Transverse colon (tissue), 4 donors: ENCODE measurements at regions not wholly inside any gene's neighbourhood (a gene's known extent, or its start where the extent isn't known, plus 50 kb on each side); places are given as distances from the start of the nearest gene placed in this dataset.

ENCODE experiments used
- DNase-seq: peaks from one replicate; pipeline ENCODE4 v3.0.0-alpha.2; 2019
- H3K27ac ChIP-seq, 4 donors: fragments of 200-600 bp; sonication (generic); 2 replicates each; pipeline ENCODE4 v1.5.1; 2016 to 2018; ENCODE audit warnings: inconsistent platforms in 4 of 4
- H3K27me3 ChIP-seq: fragments of 200-600 bp; sonication (generic); 2 replicates; pipeline ENCODE4 v1.5.1; 2017; ENCODE audit warnings: inconsistent platforms
- H3K36me3 ChIP-seq, 4 donors: fragments of 200-600 bp; sonication (generic); 2 replicates each; pipeline ENCODE4 v1.5.1; 2017 to 2019; ENCODE audit warnings: inconsistent platforms in 4 of 4
- H3K4me1 ChIP-seq, 4 donors: fragments of 200-600 bp; sonication (generic); 2 replicates each; pipeline ENCODE4 v1.5.1; 2017 to 2020; ENCODE audit warnings: inconsistent platforms in 4 of 4
- H3K4me3 ChIP-seq, 4 donors: fragments of 200-600 bp; sonication (generic); 1 replicate in 1 of 4; 2 replicates in 3 of 4; pipeline versions ENCODE4 v1.5.1 to v1.6.1; 2017 to 2019; ENCODE audit warnings: inconsistent platforms in 4 of 4
- H3K9me3 ChIP-seq, 2 donors: fragments of 200-600 bp; sonication (generic); 2 replicates each; pipeline ENCODE4 v1.5.1; 2017 to 2019; ENCODE audit warnings: inconsistent platforms in 2 of 2
- CTCF ChIP-seq, 5 experiments: fragments of 200-600 bp in 3 of 5; fragments of 450-650 bp in 2 of 5; sonication (generic) in 3 of 5; IDR thresholded peaks; 1 replicate in 2 of 5; 2 replicates in 3 of 5; pipeline ENCODE4 v1.5.1; 2016 to 2017; ENCODE audit warnings: antibody characterized with exemption in 5 of 5, inconsistent platforms in 3 of 5, mild to moderate bottlenecking in 2 of 5, moderate library complexity in 1 of 5
- EP300 ChIP-seq: sonication (generic); formaldehyde crosslinking; IDR thresholded peaks from one replicate; pipeline ENCODE4 v1.6.1; 2017; ENCODE audit warnings: antibody characterized with exemption, low read depth
- POLR2A ChIP-seq: fragments of 450-650 bp; IDR thresholded peaks from one replicate; pipeline ENCODE4 v1.6.1; 2016; ENCODE audit warnings: antibody characterized with exemption, mild to moderate bottlenecking, moderate library complexity
- POLR2AphosphoS5 ChIP-seq, 3 donors: sonication (generic); formaldehyde crosslinking; IDR thresholded peaks; one replicate each; pipeline ENCODE4 v1.6.1; 2016; ENCODE audit warnings: antibody characterized with exemption in 3 of 3
- WGBS, 2 donors: methylation state at CpG; one replicate each; pipeline ENCODE4 v1.1.5; 2018; ENCODE audit warnings: low coverage in 1 of 2; 5-methylcytosine and 5-hydroxymethylcytosine counted together
- in situ Hi-C, 4 donors: fragments of 200-750 bp; cut with MboI; loops; one replicate each; pipeline versions ENCODE4 v1.15.0 to v1.15.1; 2017; ENCODE audit warnings: low sequenced_read_pairs in 3 of 4, low pct_ligation_motif_present in 1 of 4, low pct_unique_long_range_greater_than_20kb in 1 of 4
- intact Hi-C: fragments of 100-400 bp; cut with DNase I; formaldehyde crosslinking; loops from one replicate; pipeline ENCODE4 v1.15.1; 2023; ENCODE audit warnings: low total_unique reads

GRCh38 chr1:4118746-4119515 is 218.9 kb upstream of the C1orf174 start:
- Histone ChIP-seq H3K4me3 (no peak overlapping the region), H3K27ac (no peak overlapping the region), H3K27me3 (no peaks in the 10 kb centered on the region), H3K9me3 (no peaks in the 10 kb centered on the region), H3K36me3 (no peaks in the 10 kb centered on the region), H3K4me1 (no peaks in the 10 kb centered on the region)
- intact Hi-C loops = no loop called here
- 56% methylated on average over 12 of the region's 12 CpGs; no CpG with 5 or more reads in 1 of the 2 donors for WGBS, 2 donors
- in situ Hi-C loops = no loop called here
- no peak for DNase-seq
- TF ChIP-seq POLR2A = no peak
- TF ChIP-seq EP300 = no peak
- no peak for TF ChIP-seq CTCF (IDR thresholded peaks at IDR 0.05)
- no peak for TF ChIP-seq POLR2AphosphoS5 (IDR thresholded peaks at IDR 0.05)

GRCh38 chr1:4119516-4120220 is 219.6 kb upstream of the C1orf174 start:
- DNase-seq = no peak
- no peak overlapping the region for H3K4me3 ChIP-seq
- intact Hi-C loops = no loop called here
- H3K9me3 ChIP-seq = no peaks in the 10 kb centered on the region
- H3K4me1 ChIP-seq = no peaks in the 10 kb centered on the region
- WGBS, 2 donors = 55 to 60% methylated on average over 1 to 11 of the region's 11 CpGs
- TF ChIP-seq POLR2A = no peak
- no peak for TF ChIP-seq CTCF (IDR thresholded peaks at IDR 0.05)
- TF ChIP-seq POLR2AphosphoS5 (IDR thresholded peaks at IDR 0.05) = no peak
- TF ChIP-seq EP300 = no peak
- no peaks in the 10 kb centered on the region for H3K27me3 ChIP-seq
- H3K36me3 ChIP-seq = no peaks in the 10 kb centered on the region
- in situ Hi-C loops = no loop called here
- H3K27ac ChIP-seq = no peak overlapping the region

GRCh38 chr1:4120557-4121292 is 220.7 kb upstream of the C1orf174 start:
- Histone ChIP-seq H3K27me3 (no peaks in the 10 kb centered on the region), H3K4me3 (no peak overlapping the region), H3K9me3 (no peaks in the 10 kb centered on the region), H3K4me1 (no peaks in the 10 kb centered on the region), H3K27ac (no peak overlapping the region), H3K36me3 (no peaks in the 10 kb centered on the region)
- no peak for DNase-seq
- intact Hi-C loops (no loop called here), in situ Hi-C loops (no loop called here)
- no peak for TF ChIP-seq EP300
- TF ChIP-seq CTCF (IDR thresholded peaks at IDR 0.05) = no peak
- TF ChIP-seq POLR2AphosphoS5 (IDR thresholded peaks at IDR 0.05) = no peak
- no peak for TF ChIP-seq POLR2A
- WGBS, 2 donors = 68 to 75% methylated on average over 5 to 15 of the region's 15 CpGs

- no peaks in the 10 kb centered on the region for H3K4me1 ChIP-seq
- H3K27me3 ChIP-seq = no peaks in the 10 kb centered on the region
- H3K27ac ChIP-seq = no peak overlapping the region
- TF ChIP-seq POLR2AphosphoS5 (IDR thresholded peaks at IDR 0.05) = no peak
- TF ChIP-seq CTCF (IDR thresholded peaks at IDR 0.05) = no peak
- no peak for TF ChIP-seq EP300
- TF ChIP-seq POLR2A = no peak
- intact Hi-C loops = no loop called here
- H3K36me3 ChIP-seq = no peaks in the 10 kb centered on the region
- in situ Hi-C loops = no loop called here
- WGBS, 2 donors = 77% methylated on average over 8 of the region's 8 CpGs; no CpG with 5 or more reads in 1 of the 2 donors
- H3K4me3 ChIP-seq = no peak overlapping the region
- H3K9me3 ChIP-seq = no peaks in the 10 kb centered on the region
- DNase-seq = no peak
Observed at GRCh38 chr1:4121293-4121684, 221.2 kb upstream of the C1orf174 start.
